Pulmonary artery endothelial cell (primary cell): ENCODE measurements at regions not wholly inside any gene's neighbourhood (a gene's known extent, or its start where the extent isn't known, plus 50 kb on each side); places are given as distances from the start of the nearest gene placed in this dataset.

Source experiments
- DNase-seq: peaks from one replicate; pipeline ENCODE4 v3.0.0-alpha.2; 2011; ENCODE audit warnings: low read depth, low spot score

- no peak for DNase-seq
Measured at GRCh38 chr14:62006116-62006731, 244.0 kb downstream of the SNAPC1 start.

DNA sequence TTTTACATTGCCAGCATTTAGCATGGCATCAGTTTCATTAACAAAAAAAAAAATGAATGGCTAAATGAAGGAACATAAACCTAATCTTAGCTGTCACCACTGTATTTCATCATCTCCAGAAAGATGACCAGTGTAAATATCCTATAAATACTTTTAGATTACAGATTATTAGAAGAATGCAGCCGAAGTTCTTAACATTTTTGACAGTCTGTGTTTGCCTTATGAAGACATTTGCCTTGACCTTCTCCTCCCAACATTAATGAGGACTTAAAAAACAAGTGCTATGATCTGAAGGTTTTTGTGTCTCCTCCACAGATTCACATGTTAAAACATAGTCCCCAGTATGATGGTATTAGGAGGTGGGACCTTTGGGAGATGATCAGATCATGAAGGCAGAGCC is 253.0 kb downstream of the SNAPC1 start:
- DNase-seq: no peak

DNA sequence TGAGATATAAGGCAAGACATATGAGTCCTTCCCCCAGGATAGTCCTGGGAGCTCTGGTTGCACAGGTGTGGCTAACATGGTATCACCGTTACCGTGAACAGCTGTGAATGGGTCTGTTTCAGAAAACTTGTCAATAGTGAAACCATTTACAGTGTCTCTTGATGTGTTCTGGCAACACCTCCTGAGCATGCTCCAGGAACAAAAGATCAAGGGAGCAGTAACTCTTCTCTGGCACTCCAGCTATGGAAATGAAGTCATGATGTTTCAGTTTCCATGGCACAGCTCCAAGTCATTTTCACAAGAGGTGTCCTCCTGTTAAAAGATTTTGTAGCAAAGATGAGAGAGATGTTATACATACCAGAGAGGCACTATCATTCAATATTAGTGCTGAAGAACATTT is 253.7 kb downstream of the SNAPC1 start:
- DNase-seq: no peak

DNA sequence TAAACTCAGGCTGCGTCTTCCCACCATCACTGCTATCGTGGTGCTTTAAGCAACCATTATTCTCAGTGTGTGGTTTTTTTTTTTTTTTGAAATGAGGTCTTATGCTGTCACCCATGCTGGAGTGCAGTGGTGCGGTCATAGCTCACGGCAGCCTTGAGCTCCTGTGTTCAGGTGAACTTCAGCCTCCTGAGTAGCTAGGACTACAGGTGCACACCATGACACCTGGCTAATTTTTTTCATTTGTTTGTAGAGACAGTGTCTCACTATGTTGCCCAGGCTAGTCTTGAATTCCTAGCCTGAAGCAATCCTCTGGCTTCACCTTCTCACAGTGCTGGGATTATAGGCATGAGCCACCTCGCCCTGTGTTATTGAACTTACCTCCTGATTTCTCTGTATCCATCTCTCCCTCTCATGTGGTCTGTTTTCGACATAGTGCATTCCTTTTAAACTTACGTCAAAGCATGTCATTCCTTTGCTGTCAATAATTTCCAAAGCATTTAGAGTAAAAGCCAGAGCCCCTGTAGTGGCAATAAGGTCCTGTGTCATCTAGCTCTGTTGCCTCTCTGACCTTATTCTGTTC is 255.5 kb downstream of the SNAPC1 start:
- no peak for DNase-seq

GRCh38 chr14:62018606-62019005 is 256.4 kb downstream of the SNAPC1 start:
- no peak for DNase-seq

- no peak for DNase-seq
Measured at GRCh38 chr14:62027958-62028357, 265.7 kb downstream of the SNAPC1 start.

- DNase-seq: no peak
Measured at GRCh38 chr14:62029569-62029924, 267.3 kb downstream of the SNAPC1 start.

DNA sequence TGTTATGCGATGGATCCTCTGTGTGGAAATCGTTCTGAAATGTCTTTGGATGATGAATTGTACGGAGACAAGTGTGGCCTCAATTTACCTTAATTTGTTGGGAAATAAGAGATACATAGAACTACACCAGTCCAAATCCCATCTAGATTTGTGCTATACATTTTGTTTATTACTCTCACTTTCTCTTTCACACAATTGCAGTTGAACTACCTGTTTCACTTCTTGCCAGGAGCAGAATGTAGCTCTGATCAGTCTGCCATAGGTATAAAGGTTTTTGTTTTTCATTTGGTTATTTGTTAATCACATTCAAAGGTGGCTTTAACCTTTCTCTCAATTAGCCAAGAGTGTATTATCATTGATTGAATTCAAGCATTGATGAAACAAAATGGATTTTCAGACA is 268.2 kb downstream of the SNAPC1 start:
- DNase-seq: no peak

DNA sequence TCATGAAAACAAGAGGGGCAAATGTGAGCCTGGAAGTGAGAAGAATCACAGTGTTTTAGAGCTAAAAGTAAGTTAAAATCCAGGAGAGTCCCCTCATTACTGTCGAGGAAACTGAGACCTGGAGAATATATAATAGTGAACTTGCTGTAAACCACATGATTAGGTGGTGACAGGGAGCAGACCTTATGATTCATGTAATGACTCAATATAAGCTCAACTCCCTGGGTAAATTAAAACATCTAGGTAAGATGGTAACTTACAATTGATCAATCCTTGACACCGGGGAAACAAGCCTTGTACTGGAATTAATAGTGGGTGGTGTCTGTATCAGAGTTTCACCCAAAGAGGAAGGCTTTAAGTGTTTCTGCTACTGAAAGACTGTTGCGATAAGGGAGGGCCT is 269.3 kb downstream of the SNAPC1 start:
- DNase-seq: no peak

- no peak for DNase-seq
Measured at GRCh38 chr14:62053188-62053587, 291.0 kb downstream of the SNAPC1 start.

- no peak for DNase-seq
Measured at GRCh38 chr14:62056789-62057188, 294.6 kb downstream of the SNAPC1 start.

DNA sequence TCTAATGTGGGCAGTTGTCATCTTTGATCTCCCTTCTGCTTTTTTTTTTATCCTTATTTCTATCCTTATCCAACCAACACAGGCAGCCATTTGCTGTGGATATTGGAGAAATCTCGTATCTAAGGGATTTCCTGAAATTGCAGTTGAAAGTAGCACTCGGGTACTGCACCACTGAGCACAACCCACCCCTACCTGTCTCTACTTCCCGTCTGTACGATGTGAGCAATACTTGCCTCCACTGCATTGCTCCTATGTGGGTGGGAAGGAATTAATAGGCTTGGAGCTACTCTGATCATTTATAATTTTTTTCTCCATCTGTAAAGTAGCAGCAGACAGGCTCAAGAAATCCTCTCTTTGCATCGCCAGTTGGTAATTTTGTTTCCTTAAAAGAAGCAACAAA is 300.4 kb downstream of the SNAPC1 start:
- no peak for DNase-seq

DNA sequence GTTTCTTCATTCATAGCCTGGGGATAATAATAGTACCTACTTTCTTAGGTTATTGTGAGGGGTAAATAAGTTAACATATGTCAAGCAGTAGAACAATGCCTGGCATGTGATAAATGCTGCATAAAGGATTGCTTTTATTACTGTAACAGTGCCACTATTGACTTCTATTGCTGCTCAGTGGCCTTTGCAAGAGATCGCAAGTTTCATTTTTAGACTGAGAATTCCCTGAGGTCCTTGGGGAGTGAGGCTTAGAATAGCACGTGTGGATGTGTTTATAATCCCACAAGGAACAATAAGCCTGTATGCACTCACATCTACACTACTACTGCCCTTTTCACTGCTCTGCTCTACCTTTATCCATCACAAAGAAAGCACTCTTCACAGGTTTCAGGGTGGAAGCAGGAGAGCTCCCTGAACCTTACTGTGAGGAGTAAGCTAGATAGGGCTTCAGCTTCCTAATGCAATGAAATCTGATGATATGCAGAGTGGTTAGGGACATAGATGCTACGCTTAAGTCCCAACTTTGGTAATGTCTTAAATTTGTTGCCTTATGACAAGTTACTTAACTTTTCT is 302.6 kb downstream of the SNAPC1 start:
- DNase-seq: no peak

- DNase-seq: no peak
Measured at GRCh38 chr14:62066304-62066703, 304.1 kb downstream of the SNAPC1 start.

DNA sequence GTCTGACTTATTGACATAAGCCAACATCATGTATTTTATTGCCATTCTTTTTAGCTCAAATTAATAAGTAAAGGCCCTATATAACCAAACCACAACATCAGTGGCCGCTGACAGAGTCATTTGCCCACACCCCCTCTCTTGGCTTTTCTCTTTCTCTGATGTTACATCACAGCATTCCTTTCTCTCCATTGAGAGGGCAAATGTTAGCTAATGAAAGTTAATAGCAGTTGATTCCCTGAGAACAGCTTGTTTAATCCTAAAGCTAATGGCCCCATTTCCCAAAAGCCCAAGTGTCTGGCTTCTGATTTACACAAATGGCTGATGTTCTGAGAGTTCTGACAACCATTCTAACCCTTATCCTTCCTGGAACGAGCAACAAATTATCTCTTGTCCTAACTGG is 308.8 kb downstream of the SNAPC1 start:
- no peak for DNase-seq

DNA sequence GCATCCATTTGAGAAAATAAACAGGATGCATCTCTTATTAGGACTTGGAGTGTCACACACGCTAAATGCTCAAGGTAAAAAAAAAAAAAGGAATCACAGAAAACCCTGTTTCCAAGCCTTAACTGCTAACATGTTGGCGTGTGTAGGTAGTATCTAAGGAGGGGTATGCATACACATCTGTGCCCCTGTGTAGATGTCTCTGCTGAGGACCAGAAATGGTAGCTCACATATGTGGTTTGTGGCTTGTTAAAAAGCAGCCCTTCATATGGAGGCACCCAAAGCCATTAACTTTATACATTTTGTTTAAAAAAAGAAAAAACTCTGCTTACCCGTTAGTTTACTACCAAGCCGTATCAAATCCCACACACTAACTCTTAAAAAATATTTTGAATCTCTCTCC is 314.1 kb downstream of the SNAPC1 start:
- DNase-seq: no peak

GRCh38 chr14:62076825-62077605 is 314.8 kb downstream of the SNAPC1 start:
- DNase-seq: no peak

DNA sequence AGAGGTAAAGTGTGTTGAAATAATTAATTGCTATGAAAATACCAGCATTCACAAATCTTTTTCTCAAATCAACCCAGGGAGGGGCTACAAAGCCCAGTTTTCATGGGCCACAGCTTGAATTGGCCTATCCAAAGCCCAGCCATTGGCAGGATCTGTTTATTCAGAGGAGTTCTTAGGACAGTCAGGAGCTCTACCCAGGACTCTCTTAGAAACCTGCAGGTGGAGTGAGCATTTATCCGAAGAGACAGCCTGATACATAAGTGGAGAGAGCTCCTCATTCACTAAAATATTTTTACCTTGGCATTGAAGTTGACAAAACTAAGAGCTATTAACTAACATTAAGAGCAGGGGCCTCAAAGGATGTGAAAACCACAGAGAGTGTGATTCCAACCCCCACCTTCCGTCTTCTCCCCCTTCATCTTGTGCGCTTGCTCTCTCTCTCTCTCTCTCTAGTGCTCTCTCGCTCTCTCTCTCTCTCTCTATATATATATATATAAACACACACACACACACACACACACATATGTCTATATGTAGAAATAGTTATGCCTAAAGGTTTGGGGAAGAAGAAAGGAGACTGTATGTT is 315.5 kb downstream of the SNAPC1 start:
- no peak for DNase-seq

DNA sequence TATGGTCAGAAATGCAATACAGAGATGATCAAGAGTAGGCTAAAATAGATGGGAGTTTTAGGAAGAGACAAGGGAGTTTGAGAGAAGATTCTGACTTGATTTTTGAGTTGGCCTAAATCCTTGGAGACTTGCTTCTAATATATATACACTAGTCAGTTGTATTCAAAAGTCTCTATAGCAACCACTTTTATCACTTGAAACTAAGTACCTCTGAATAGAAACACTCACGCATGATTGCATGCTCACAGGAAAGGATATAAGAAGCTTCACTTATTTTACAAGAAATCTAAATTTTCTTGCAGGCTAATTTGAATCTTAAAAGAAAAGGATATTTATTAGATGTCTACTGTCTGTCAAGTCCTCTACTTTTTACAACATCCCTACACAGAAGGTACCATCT is 316.8 kb downstream of the SNAPC1 start:
- no peak for DNase-seq

- DNase-seq: no peak
Measured at GRCh38 chr14:62081012-62081612, 318.9 kb downstream of the SNAPC1 start.

- no peak for DNase-seq
Measured at GRCh38 chr14:62081951-62082350, 319.7 kb downstream of the SNAPC1 start.

- no peak for DNase-seq
Measured at GRCh38 chr14:62082779-62083178, 320.6 kb downstream of the SNAPC1 start.
